GM10248 (cell line): ENCODE measurements at regions not wholly inside any gene's neighbourhood (a gene's known extent, or its start where the extent isn't known, plus 50 kb on each side); places are given as distances from the start of the nearest gene placed in this dataset.
"Not testable (repeated sequence)": the region's sequence is repeated elsewhere in the genome, so short reads cannot be mapped to it uniquely, and the experiment has no call there.

Experiments used
- CTCF ChIA-PET: fragments of 300-600 bp; sonication (Branson Sonifier 250); formaldehyde crosslinking; extraction: SDS; loops from one replicate; lab custom pipeline; 2021; ENCODE audit warnings: antibody characterized with exemption; lab: Yijun Ruan, JAX
- POLR2A ChIA-PET: fragments of 350-650 bp; sonication (Branson Sonifier 250); formaldehyde crosslinking; extraction: SDS; loops from one replicate; lab custom pipeline; 2020; ENCODE audit warnings: antibody characterized with exemption; lab: Yijun Ruan, JAX
- DNase-seq: peaks from one replicate; pipeline ENCODE4 v3.0.0; 2012; ENCODE audit errors: extremely low spot score
- CTCF ChIP-seq: IDR thresholded peaks from 2 replicates; pipeline ENCODE4 v1.5.1; 2012; ENCODE audit warnings: mild to moderate bottlenecking, low read depth; ENCODE audit errors: extremely low read depth, missing control alignments, control extremely low read depth

GRCh38 chr10:36538953-36539586 is 586.3 kb upstream of the ANKRD30A start:
- DNase-seq = no peak
- CTCF ChIA-PET = no interaction called here
- no peak for TF ChIP-seq CTCF
- POLR2A ChIA-PET = no interaction called here

GRCh38 chr10:36534471-36535002 is 590.9 kb upstream of the ANKRD30A start:
- no peak for DNase-seq
- POLR2A ChIA-PET = no interaction called here
- CTCF ChIA-PET = interaction anchor here (1.0 to 1.2 kb wide), 2 partner anchors 9 to 21 kb away, joined by 3 read pairs; no protein-coding TSS in a partner anchor
- TF ChIP-seq CTCF = no peak

- CTCF ChIA-PET = interaction anchor here (1.2 kb wide), 1 partner anchor 10 kb away, joined by 3 read pairs; no protein-coding TSS in a partner anchor
- no peak for DNase-seq
- POLR2A ChIA-PET = no interaction called here
- no peak for TF ChIP-seq CTCF
Observed at GRCh38 chr10:36533861-36534260, 591.5 kb upstream of the ANKRD30A start.

GRCh38 chr10:36533316-36533715 is 592.1 kb upstream of the ANKRD30A start:
- ChIA-PET CTCF (no interaction called here), POLR2A (no interaction called here)
- no peak for DNase-seq
- TF ChIP-seq CTCF = no peak

- DNase-seq = no peak
- ChIA-PET POLR2A (no interaction called here), CTCF (no interaction called here)
- TF ChIP-seq CTCF = no peak
Observed at GRCh38 chr10:36531621-36532020, 593.8 kb upstream of the ANKRD30A start.

- no peak for DNase-seq
- POLR2A ChIA-PET = no interaction called here
- TF ChIP-seq CTCF = no peak
- CTCF ChIA-PET = no interaction called here
Observed at GRCh38 chr10:36526033-36526432, 599.4 kb upstream of the ANKRD30A start.

- POLR2A ChIA-PET, CTCF ChIA-PET, DNase-seq: not testable (repeated sequence)
Observed at GRCh38 chr10:36524126-36524525, 601.3 kb upstream of the ANKRD30A start.
